ENCODE measurements at regions not wholly inside any gene's neighbourhood (a gene's known extent, or its start where the extent isn't known, plus 50 kb on each side); places are given as distances from the start of the nearest gene placed in this dataset.

- no peak for DNase-seq (ENCODE audit: low spot score)
Measured at GRCh38 chr3:154976072-154976983, 103.8 kb upstream of the MME start.

GRCh38 chr3:154973851-154974250 lies 106.3 kb upstream of the MME start:
- no peak for DNase-seq (ENCODE audit: low spot score)

GRCh38 chr3:154972951-154973350 lies 107.2 kb upstream of the MME start:
- no peak for DNase-seq (ENCODE audit: low spot score)

DNA sequence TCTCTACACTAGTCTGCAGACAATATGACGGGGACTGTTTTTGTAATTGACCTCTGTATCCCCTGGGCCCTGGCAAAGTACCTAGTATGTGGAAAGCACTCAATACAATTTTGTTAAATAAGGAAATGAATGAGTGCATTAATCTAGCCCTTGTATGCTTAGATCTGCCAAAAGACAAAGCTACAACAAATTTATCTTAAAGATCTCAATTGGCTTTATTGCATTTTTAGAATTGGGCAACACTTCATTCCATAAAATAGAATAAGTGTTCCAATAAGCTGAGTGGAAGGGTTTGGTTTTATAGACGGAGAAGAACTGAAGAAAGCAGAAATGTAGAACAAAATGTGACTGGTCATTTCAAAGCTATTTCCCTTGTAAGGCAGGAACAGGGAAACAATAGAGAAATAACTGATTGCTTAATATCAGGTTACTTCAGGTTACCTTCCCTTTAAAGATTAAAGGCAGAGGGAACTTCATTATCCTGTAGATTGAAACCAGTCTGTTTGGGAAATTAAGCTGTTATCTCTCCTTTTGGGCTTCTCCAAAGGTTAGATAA lies 108.3 kb upstream of the MME start:
- no peak for DNase-seq (ENCODE audit: low spot score)

DNA sequence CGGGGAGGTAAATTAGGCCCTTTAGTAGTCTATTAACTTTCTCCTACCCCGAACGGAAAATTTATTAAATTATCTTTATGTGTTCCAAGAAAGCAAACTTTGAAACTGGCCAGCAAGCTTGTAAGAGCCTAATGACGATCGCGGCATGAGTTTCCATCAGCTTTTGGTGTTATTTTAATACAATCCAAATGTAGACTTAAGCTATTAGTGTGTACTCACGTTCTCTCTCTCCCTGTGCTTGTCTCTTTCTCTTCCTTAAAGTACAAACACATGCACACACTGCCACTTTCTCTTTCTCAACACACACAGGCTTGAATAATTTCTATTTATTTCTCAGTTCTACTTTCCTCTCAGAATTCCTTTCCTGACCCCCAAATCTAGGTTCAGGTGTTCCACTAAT lies 108.8 kb upstream of the MME start:
- DNase-seq (ENCODE audit: low spot score) = no peak

GRCh38 chr3:154970797-154971196 lies 109.3 kb upstream of the MME start:
- no peak for DNase-seq (ENCODE audit: low spot score)

GRCh38 chr3:154969366-154969765 lies 110.8 kb upstream of the MME start:
- DNase-seq (ENCODE audit: low spot score) = no peak

DNA sequence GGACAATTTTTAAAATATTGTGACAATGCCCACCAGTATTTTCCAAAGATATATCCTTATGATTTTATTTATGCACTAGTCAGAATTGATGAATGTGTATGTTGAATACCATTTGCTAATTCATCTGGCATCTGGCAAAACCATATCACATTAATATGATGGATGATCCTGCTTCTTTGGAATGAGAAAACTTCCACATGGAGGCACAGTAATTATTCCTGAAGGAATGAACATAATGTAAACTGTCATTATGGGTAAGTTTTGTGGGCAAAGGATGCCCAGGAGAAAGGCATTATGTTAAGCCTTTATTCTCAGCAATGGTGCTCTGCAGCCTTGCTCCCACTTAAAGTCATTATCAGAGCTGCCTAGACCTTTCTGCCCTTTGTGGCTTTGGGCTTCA lies 113.0 kb upstream of the MME start:
- DNase-seq (ENCODE audit: low spot score) = no peak

GRCh38 chr3:154956815-154957214 lies 123.3 kb upstream of the MME start:
- peak; percentile 3 for DNase-seq (ENCODE audit: low spot score)

GRCh38 chr3:154955907-154956533 lies 124.1 kb upstream of the MME start:
- no peak for DNase-seq (ENCODE audit: low spot score)

GRCh38 chr3:154954757-154955156 lies 125.4 kb upstream of the MME start:
- no peak for DNase-seq (ENCODE audit: low spot score)

DNA sequence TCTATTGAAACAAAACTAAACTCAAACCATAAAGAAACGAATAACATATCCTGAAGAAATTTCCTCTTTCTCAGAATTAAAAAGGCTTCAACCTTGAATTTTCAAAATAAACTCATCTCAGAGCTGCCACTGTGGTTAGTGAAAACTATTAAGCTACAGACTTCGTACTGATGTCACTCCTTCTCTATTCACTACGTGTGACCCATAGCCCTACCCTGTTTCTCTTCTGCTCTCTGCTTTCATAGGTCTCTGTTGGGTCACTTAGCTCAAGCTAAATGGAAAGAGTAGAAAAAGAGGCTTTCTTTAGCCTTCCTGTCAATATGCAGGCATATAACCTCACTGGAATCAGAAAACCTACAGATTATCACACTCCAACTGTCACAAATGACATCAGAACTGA lies 126.6 kb upstream of the MME start:
- DNase-seq (ENCODE audit: low spot score) = no peak

- DNase-seq (ENCODE audit: low spot score) = no peak
Measured at GRCh38 chr3:154952553-154952952, 127.6 kb upstream of the MME start.

DNA sequence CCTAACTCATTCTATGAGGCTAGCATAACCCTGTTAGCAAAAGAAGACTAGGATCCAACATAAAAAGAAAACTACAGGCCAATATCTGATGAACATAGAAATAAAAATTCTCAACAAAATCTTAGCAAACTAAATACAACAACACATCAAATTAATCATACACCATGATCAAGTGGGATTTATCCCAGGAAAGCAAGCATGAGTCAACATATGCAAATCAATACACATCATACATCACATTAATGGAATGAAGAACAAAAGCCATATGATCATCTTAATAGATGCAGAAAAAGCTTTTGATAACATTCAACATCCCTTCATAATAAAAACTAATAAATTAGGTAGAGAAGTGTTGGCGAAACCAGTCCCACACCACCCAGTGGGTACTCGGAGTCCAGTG lies 136.1 kb upstream of the MME start:
- DNase-seq (ENCODE audit: low spot score) = no peak

GRCh38 chr3:154942827-154943226 lies 137.3 kb upstream of the MME start:
- no peak for DNase-seq (ENCODE audit: low spot score)

GRCh38 chr3:154936196-154936595 lies 143.9 kb upstream of the MME start:
- DNase-seq (ENCODE audit: low spot score) = no peak

DNA sequence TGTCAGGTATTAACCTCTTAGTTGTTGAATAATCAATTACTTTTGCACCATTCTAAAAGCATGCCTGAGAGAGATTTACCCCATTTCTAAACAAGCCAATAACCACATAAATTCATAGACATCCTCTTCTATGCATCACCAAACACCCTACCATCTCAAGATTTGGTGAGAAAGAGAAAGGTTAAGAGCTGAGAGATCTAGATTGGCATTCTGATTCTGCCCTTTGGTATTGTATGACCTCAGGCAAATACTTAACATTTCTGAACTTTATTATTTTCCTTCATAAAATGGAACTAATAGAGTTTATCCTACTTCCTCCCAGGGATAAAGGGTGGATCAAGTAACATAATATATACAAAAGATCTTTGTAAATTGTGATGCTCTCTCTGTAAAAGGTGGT lies 146.5 kb upstream of the MME start:
- DNase-seq (ENCODE audit: low spot score) = no peak

DNA sequence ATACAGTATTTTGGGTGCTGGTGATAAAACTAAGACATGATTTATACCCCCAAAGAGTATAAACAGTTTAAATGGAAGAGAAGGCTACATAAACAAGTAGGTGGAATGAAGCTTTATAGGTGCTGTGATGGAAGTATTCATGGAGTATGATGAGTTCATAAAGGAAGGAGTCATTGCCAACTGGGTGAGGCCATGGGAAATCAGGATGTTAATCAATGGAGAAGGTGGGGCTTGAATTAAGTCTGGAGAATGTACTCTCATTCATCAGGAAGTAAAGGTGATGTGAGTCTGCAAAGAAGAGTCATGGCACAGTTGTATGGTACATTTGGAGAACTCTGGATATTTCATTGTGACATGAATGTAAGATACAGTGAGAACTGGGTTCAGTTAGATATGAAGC lies 147.5 kb upstream of the MME start:
- no peak for DNase-seq (ENCODE audit: low spot score)

DNA sequence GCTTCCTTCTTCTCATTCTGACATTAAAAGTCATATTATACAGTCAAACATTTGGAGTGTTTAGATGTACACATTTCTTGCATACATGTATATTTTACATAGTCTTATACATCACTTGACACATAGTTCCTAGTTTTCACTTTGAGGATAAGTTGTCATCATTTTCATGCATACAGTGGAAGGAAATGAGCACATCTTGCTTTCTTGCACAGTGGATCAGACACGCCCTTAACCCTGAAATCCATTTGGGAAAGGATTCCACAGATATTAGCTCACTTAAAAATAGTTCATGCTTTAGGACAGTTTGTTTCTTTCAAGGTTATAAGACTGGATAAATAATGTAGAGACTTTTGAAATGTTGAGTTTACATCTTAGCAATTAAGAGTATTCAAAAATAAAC lies 148.6 kb upstream of the MME start:
- no peak for DNase-seq (ENCODE audit: low spot score)

DNA sequence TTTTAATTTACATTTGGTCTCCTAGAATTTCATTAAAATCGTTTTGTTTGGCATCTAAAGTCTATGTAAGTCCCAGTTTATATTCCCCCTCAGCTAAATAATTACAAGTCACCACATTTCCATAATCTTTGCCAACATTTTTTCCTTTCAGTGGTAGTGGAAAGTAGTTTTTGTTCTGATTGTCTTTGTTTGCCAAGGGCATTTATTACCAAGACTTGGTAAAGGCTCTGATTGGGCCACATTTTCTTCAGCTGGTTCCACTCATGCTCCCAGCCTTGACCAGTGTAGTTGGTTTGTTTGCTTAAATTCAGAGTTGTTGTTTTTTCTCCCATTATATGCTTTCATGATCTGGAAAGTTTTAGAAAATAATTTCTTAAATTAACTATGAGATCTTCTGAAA lies 153.4 kb upstream of the MME start:
- no peak for DNase-seq (ENCODE audit: low spot score)

GRCh38 chr3:154921351-154921750 lies 158.8 kb upstream of the MME start:
- no peak for DNase-seq (ENCODE audit: low spot score)

GRCh38 chr3:154919226-154919625 lies 160.9 kb upstream of the MME start:
- no peak for DNase-seq (ENCODE audit: low spot score)

DNA sequence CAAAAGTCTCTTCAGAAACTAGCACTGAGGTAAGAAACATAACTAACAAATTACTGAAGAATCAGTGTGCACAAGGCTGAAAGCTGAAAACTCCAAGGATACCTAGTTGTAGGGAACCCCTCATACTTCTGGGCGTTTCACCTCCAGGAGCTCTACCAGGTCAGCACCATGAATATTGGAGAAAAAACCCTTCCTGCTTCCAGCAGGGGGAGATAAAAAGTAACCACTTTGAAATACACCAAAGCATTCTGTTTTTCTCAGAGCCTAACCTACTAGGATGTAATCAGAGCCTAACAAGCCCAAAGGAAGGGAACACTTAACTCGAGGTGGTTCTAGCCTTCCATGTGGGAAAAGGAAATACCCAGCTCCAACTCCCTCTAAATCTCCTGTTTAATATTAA lies 175.8 kb upstream of the MME start:
- DNase-seq (ENCODE audit: low spot score) = no peak
